ENCODE measurements at regions not wholly inside any gene's neighbourhood (a gene's known extent, or its start where the extent isn't known, plus 50 kb on each side); places are given as distances from the start of the nearest gene placed in this dataset.

GRCh38 chr12:18899678-18900317 is 161.9 kb downstream of the CAPZA3 start:
- intact Hi-C loops (cut with micrococcal nuclease) (no loop called here), in situ Hi-C loops (cut with MboI; ENCODE audit: low sequenced_read_pairs) (no loop called here), dilution Hi-C loops (cut with HindIII; ENCODE audit: low sequenced_read_pairs, unreplicated experiment) (no loop called here)
- H2AK9ac ChIP-seq (replicated peaks; ENCODE audit: low read depth, low read length, poor library complexity): no peak overlapping the region
- H3K9me3 ChIP-seq (ENCODE audit: control insufficient read depth, insufficient read depth, low read length): no peaks in the 10 kb centered on the region
- POLR2A ChIA-PET (ENCODE audit: unreplicated experiment): interaction anchor here (0.6 kb wide), 1 partner anchor 18 kb away, joined by 3 read pairs; no protein-coding TSS in a partner anchor
- no peak overlapping the region for H4K5ac ChIP-seq (ENCODE audit: low read depth, low read length)
- no peak overlapping the region for H3K27ac ChIP-seq (ENCODE audit: insufficient read depth, low read length)
- no peaks in the 10 kb centered on the region; the same call in 1 of the 2 replicates for H3K27me3 ChIP-seq (ENCODE audit: control insufficient read depth, insufficient read depth, low read length)
- H3K9ac ChIP-seq (ENCODE audit: low read depth, low read length): no peak overlapping the region
- no peaks in the 10 kb centered on the region for H4K20me1 ChIP-seq (ENCODE audit: insufficient read depth, low read length)
- no peak overlapping the region for H4K91ac ChIP-seq (ENCODE audit: insufficient read depth, low read depth, low read length)
- no peaks in the 10 kb centered on the region for H3K4me1 ChIP-seq (ENCODE audit: control insufficient read depth, insufficient read depth, low read length)
- no peak overlapping the region for H3K4me2 ChIP-seq (ENCODE audit: low read depth, low read length)
- no peak overlapping the region for H2AFZ ChIP-seq (replicated peaks; ENCODE audit: low read length, poor library complexity)
- H2BK15ac ChIP-seq (ENCODE audit: low read depth, low read length): no peak overlapping the region
- H3K56ac ChIP-seq (ENCODE audit: extremely low read depth, insufficient read depth, low read length): no peak overlapping the region
- no peaks in the 10 kb centered on the region for H3K79me1 ChIP-seq (ENCODE audit: low read depth in 1 of 2, low read length in 2 of 2)
- no peak overlapping the region for H2BK120ac ChIP-seq (ENCODE audit: low read depth, low read length)
- no peak for ATAC-seq (ENCODE audit: low read depth)
- no peaks in the 10 kb centered on the region for H3K9me1 ChIP-seq (ENCODE audit: insufficient read depth, low read length)
- no peak overlapping the region for H3K18ac ChIP-seq (ENCODE audit: low read depth, low read length)
- no peak overlapping the region for H3K4ac ChIP-seq (ENCODE audit: low read depth, low read length)
- no peaks in the 10 kb centered on the region for H3K36me3 ChIP-seq (ENCODE audit: control insufficient read depth, insufficient read depth, low read length)
- WGBS, 2 experiments (ENCODE audit: extremely low coverage in 2 of 2, insufficient read length in 1 of 2): 100% methylated on average over 1 of the region's 8 CpGs; no CpG with 5 or more reads in 1 of the 2 experiments
- no peak overlapping the region for H3K14ac ChIP-seq (replicated peaks; ENCODE audit: low read depth, low read length)
- CTCF ChIA-PET: no interaction called here
- no peak overlapping the region for H2AK5ac ChIP-seq (ENCODE audit: low read depth, low read length)
- H4K8ac ChIP-seq (ENCODE audit: low read depth in 2 of 2, low read length in 2 of 2): no peak overlapping the region
- no TSS peak for BruUV-seq (replicated peaks)
- H2BK5ac ChIP-seq (ENCODE audit: low read depth, low read length, poor library complexity, severe bottlenecking): no peak overlapping the region
- no peak overlapping the region for H2BK20ac ChIP-seq (ENCODE audit: low read depth, low read length)
- DNase-seq: no peak
- H3K23ac ChIP-seq (ENCODE audit: low read depth, low read length): no peak overlapping the region
- TF ChIP-seq BHLHE40 (IDR thresholded peaks at IDR 0.05; ENCODE audit: low read depth, low read length) (no peak), CEBPB (IDR thresholded peaks at IDR 0.05; ENCODE audit: low read depth, low read length) (no peak), USF2 (IDR thresholded peaks at IDR 0.05; ENCODE audit: low read depth, low read length) (no peak), CTCF (conservative IDR thresholded peaks at IDR 0.05; ENCODE audit: low read depth, low read length) (no peak), NFE2L2 (IDR thresholded peaks at IDR 0.05; ENCODE audit: low read depth, low read length) (no peak), RFX5 (IDR thresholded peaks at IDR 0.05; ENCODE audit: low read depth, low read length) (no peak), MAZ (IDR thresholded peaks at IDR 0.05; ENCODE audit: borderline replicate concordance, low read depth, low read length) (no peak)
- H3K4me3 ChIP-seq (ENCODE audit: insufficient read depth, low read depth, low read length): no peak overlapping the region

Data from IMR-90 (cell line).